Common myeloid progenitor, CD34-positive (primary cell): ENCODE measurements at regions not wholly inside any gene's neighbourhood (a gene's known extent, or its start where the extent isn't known, plus 50 kb on each side); places are given as distances from the start of the nearest gene placed in this dataset.

ENCODE experiments used
- CTCF ChIA-PET: fragments of 350-600 bp; sonication (Branson Sonifier 250); formaldehyde crosslinking; loops from one replicate; lab custom pipeline; 2021; ENCODE audit warnings: antibody characterized with exemption; lab: Charles Lee
- POLR2A ChIA-PET: fragments of 350-600 bp; sonication (Branson Sonifier 250); formaldehyde crosslinking; loops from one replicate; lab custom pipeline; 2021; ENCODE audit warnings: antibody characterized with exemption; lab: Charles Lee
- DNase-seq, 3 donors: peaks; one replicate each; pipeline versions ENCODE4 v3.0.0 to v3.0.0-alpha.2; 2013
- H3K27ac ChIP-seq, 2 experiments: 1 replicate in 1 of 2; 2 replicates in 1 of 2; pipeline ENCODE4 v1.7.0; 2013; ENCODE audit warnings: inconsistent platforms in 2 of 2, low read length in 2 of 2, mild to moderate bottlenecking in 2 of 2, low read depth in 1 of 2, moderate library complexity in 1 of 2; ENCODE audit not compliant: severe bottlenecking in 2 of 2, insufficient read depth in 1 of 2, poor library complexity in 1 of 2
- H3K27me3 ChIP-seq, 5 experiments: replicated peaks in 2 of 5; 1 replicate in 3 of 5; 2 replicates in 2 of 5; pipeline versions ENCODE4 v1.6.1 to v1.7.0; 2013; ENCODE audit warnings: low read length in 4 of 5, mild to moderate bottlenecking in 2 of 5, moderate library complexity in 2 of 5, inconsistent platforms in 1 of 5; ENCODE audit not compliant: insufficient read depth in 5 of 5, control insufficient read depth in 4 of 5
- H3K36me3 ChIP-seq, 4 experiments: 1 replicate in 2 of 4; 2 replicates in 2 of 4; pipeline versions ENCODE4 v1.6.1 to v1.7.0; 2013; ENCODE audit warnings: low read length in 3 of 4, control low read depth in 1 of 4, mild to moderate bottlenecking in 1 of 4; ENCODE audit not compliant: control insufficient read depth in 4 of 4, insufficient read depth in 4 of 4
- H3K4me1 ChIP-seq, 4 experiments: 1 replicate in 3 of 4; 2 replicates in 1 of 4; pipeline versions ENCODE4 v1.6.1 to v1.7.1; 2013; ENCODE audit warnings: low read length in 3 of 4, mild to moderate bottlenecking in 3 of 4, control low read depth in 1 of 4, inconsistent platforms in 1 of 4, moderate library complexity in 1 of 4; ENCODE audit not compliant: control insufficient read depth in 4 of 4, insufficient read depth in 4 of 4; ENCODE audit errors: control extremely low read depth in 1 of 4
- H3K4me3 ChIP-seq, 7 experiments: 1 replicate in 4 of 7; 2 replicates in 3 of 7; pipeline versions ENCODE4 v1.5.1 to v1.7.0; 2013; ENCODE audit warnings: mild to moderate bottlenecking in 7 of 7, low read length in 6 of 7, moderate library complexity in 6 of 7, inconsistent platforms in 2 of 7, low read depth in 2 of 7, control low read depth in 1 of 7; ENCODE audit not compliant: insufficient read depth in 4 of 7, control insufficient read depth in 1 of 7; ENCODE audit errors: extremely low read depth in 1 of 7
- H3K9me3 ChIP-seq, 5 experiments: 1 replicate in 4 of 5; 2 replicates in 1 of 5; pipeline versions ENCODE4 v1.6.1 to v1.7.1; 2013; ENCODE audit warnings: low read length in 4 of 5, mild to moderate bottlenecking in 2 of 5, inconsistent platforms in 1 of 5, low read depth in 1 of 5, moderate library complexity in 1 of 5; ENCODE audit not compliant: control insufficient read depth in 4 of 5, insufficient read depth in 2 of 5; ENCODE audit errors: control extremely low read depth in 1 of 5
- WGBS: methylation state at CpG from one replicate; pipeline ENCODE4 v1.1.5; 2013; ENCODE audit not compliant: insufficient coverage; 5-methylcytosine and 5-hydroxymethylcytosine counted together

DNA sequence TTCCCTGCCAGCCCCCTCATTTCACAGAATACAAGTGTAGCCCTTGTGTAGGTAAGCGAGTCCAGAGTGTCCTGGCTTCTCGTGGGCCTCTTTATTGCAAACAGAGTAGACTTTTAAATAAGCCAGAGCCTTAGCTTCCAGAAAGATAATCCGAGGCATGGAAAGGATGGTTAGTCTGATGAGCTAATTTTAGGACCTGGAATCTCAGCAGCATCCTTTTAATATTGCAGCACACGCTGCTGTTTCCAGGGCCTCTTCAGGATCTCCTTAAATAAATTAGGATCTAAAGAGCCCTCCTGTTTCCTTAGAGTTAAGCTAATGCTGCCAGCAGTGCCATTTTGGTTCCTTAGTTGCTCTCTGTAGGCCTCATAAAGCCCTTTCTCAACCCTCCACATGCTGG lies 99.2 kb downstream of the RFC3 start:
- ChIA-PET POLR2A (no interaction called here), CTCF (no interaction called here)
- Histone ChIP-seq H3K27ac (no peak overlapping the region), H3K36me3 (no peaks in the 10 kb centered on the region), H3K27me3 (no peaks in the 10 kb centered on the region), H3K4me3 (no peak overlapping the region), H3K9me3 (no peaks in the 10 kb centered on the region), H3K4me1 (no peaks in the 10 kb centered on the region)
- no peak for DNase-seq
- WGBS = 92% methylated on average over 3 of the region's 4 CpGs

DNA sequence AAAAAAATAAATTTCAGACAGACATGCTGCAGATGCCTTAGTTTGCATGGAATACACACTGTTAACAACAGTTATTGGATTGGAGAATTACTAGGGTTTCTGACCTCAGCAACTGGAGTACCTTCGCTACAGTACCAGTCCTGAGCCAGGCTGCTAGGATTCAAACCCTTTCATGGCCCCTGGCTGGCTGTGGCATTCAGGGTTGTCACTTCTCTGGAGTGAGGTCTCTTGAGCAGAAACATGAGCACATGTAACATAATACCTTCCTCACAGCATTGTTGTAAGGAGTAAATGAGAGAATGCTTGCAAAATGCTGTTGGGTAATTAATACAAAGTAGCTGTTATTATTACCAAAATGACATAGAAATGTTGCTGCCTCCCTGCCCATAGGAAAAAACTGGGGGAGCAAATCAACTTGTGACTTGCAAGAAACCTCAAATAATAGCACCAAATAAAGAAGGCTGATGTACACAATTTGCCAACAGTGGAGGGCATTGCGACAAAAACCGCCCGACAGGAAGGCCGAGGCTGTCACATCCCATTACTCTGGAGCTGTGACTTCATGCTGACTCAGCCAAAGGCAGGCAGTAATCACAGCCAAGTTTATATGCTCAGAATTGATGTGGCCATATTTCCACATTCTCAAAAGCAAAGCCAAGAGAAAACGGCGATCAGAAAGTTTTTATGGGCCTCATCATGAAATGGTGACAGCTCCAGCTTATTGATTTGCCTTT lies 100.4 kb downstream of the RFC3 start:
- 93% methylated on average over 7 of the region's 7 CpGs for WGBS
- Histone ChIP-seq H3K27ac (no peak overlapping the region), H3K27me3 (no peaks in the 10 kb centered on the region), H3K4me3 (no peak overlapping the region), H3K36me3 (no peaks in the 10 kb centered on the region), H3K4me1 (no peaks in the 10 kb centered on the region), H3K9me3 (no peaks in the 10 kb centered on the region)
- ChIA-PET POLR2A (no interaction called here), CTCF (no interaction called here)
- DNase-seq = peak in 2 of 3 donors; percentile 13 to 24

DNA sequence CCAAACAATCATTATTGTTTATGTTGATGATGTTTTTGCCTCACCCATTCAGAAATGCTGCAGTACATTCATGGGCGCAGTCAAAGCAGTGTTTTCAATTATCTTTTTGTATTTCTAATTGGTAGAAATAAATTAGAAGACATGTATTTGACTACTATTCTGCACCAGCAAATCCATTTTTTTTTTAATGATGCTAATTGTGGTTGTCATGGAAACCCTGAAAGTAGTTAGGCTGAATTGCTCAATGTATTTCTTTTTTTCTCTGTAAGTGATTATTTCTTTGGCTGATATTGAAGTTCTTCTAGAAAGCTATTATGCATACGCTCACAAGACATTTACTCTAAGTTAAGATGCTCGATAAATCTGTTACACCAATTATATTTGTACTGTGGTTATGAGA lies 101.2 kb downstream of the RFC3 start:
- no peak overlapping the region for H3K27ac ChIP-seq
- no peak for DNase-seq
- no CpG with 5 or more reads among the region's 3 CpGs for WGBS
- no peaks in the 10 kb centered on the region for H3K9me3 ChIP-seq
- no peaks in the 10 kb centered on the region for H3K36me3 ChIP-seq
- no peak overlapping the region for H3K4me3 ChIP-seq
- H3K4me1 ChIP-seq = no peaks in the 10 kb centered on the region
- POLR2A ChIA-PET = no interaction called here
- CTCF ChIA-PET = no interaction called here
- H3K27me3 ChIP-seq = no peaks in the 10 kb centered on the region

DNA sequence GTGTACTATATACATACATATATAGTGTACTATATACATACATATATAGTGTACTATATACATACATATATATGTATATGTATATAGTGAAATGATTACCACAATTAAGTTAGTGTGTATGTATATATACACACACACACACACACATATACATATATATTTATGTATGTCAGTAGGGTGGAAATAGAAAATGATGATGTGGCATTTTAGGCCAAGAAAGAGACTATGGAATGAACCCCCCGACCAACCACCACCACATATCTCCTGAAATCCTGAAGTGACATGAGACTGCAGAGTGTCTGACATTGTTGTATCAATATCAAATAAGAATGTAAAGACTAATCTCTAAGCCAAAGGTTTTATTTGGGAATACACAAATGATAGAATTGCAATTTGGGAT lies 107.6 kb downstream of the RFC3 start:
- Histone ChIP-seq H3K4me1 (no peaks in the 10 kb centered on the region), H3K4me3 (no peak overlapping the region), H3K27me3 (no peaks in the 10 kb centered on the region), H3K9me3 (no peaks in the 10 kb centered on the region), H3K27ac (no peak overlapping the region), H3K36me3 (no peaks in the 10 kb centered on the region)
- no peak for DNase-seq
- ChIA-PET CTCF (no interaction called here), POLR2A (no interaction called here)
- no CpG with 5 or more reads among the region's 1 CpG for WGBS

DNA sequence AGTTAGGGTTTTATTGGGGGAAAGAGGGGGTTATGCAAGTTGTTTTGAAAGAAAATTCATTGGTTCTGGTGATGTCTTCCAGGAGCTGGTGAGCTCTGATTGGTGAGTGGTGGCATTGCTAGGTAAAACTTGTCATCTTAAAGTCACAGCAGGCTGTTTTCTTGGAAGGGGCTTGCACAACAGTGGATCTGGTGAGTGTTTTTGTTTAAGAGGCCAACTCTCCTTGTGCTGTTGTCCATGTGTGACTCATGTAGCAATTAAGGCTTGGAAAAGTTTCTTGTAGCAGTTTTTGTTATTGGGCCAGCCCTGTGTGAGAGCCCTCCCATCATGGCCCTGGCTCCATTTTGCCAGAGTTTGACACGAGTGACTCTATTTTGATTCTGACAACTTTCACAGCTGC lies 109.4 kb downstream of the RFC3 start:
- DNase-seq = no peak
- Histone ChIP-seq H3K9me3 (no peaks in the 10 kb centered on the region), H3K27ac (no peak overlapping the region), H3K4me3 (no peak overlapping the region), H3K27me3 (no peaks in the 10 kb centered on the region), H3K4me1 (no peaks in the 10 kb centered on the region), H3K36me3 (no peaks in the 10 kb centered on the region)
- ChIA-PET CTCF (no interaction called here), POLR2A (no interaction called here)
- no CpG with 5 or more reads among the region's 1 CpG for WGBS

DNA sequence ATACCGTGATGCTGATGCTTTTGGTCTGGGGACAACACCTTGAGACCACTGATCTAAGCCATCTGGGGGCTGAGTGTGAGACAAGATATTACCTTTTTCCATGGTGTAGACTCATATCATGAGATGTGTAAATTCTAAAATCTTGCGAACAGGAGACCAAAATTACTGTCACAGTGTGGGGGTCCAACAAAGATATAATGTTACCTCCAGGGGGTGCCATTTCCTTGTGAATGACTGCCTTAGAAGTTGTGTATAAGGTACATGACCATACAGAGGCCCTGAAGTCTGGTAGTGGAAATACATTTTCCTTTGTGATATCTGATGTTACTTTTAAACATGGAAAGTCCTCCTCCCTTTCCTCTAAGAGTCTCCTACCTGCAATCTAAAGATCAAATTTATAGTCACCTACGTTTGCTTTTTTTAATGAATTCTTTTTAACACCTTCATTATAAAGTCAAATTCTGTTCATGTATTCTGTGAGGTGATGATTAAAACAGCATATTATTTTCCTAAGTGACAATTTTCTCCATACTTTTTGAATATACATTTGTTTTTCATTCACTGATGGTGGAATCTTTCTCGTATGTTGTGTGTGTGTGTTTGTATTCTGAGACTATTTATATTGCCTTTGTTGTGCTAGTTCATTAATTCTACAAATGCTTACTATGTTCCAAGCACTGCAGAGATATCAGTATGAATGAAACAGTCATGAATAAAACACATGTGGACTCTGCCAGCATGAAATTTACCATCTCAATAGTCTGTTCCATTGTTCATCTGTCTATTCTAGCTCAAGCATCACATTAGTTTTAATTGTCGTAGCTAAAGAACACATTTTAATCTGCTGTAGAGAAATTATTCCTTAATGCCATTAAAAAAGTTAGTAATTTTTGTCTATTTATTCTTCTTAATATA lies 113.7 kb downstream of the RFC3 start:
- POLR2A ChIA-PET = no interaction called here
- Histone ChIP-seq H3K4me1 (no peaks in the 10 kb centered on the region), H3K9me3 (no peaks in the 10 kb centered on the region), H3K27me3 (no peaks in the 10 kb centered on the region), H3K36me3 (no peaks in the 10 kb centered on the region), H3K27ac (no peak overlapping the region), H3K4me3 (no peak overlapping the region)
- peak; percentile 36 to 72 (median 66) for DNase-seq
- CTCF ChIA-PET = no interaction called here
- WGBS = 100% methylated on average over 2 of the region's 5 CpGs

DNA sequence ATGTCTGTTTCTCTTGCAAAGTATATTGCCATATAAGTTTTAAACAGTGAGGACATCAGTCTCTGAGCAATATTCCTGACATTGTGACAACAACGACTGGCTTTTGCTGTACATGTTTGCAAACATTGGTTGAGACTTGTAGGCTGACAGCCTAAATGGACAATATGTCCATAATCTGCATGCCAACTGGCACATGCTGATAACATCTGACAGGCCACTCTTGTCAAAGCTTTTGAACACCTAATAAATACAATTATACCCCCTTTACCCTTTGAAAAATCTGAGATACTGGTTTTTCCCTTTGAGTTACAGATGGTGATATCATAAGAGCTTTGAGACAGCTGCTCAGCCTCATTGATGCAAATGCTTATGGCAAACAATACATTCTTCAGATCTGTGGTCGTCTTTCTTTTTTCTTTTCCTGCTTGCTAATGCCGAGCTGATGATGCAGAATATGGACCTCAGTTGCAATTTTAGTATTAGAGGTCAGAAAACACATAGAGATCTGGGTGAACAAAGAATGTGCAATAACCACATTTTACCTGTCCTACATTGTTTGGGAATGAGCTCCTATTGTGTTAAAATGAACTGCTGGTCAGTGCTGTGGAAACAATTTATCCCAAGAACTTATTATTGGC lies 114.9 kb downstream of the RFC3 start:
- CTCF ChIA-PET = interaction anchor here (1.6 kb wide), 1 partner anchor 1226 kb away, joined by 3 read pairs; no protein-coding TSS in a partner anchor

More for the DNA sequence above, 114.9 kb downstream of the RFC3 start:
- Histone ChIP-seq H3K27me3 (no peaks in the 10 kb centered on the region), H3K9me3 (no peaks in the 10 kb centered on the region), H3K4me3 (no peak overlapping the region), H3K27ac (no peak overlapping the region), H3K4me1 (no peaks in the 10 kb centered on the region), H3K36me3 (no peaks in the 10 kb centered on the region)
- 100% methylated on average over 2 of the region's 3 CpGs for WGBS
- no peak for DNase-seq
- POLR2A ChIA-PET = no interaction called here
